Mesenchymal stem cell (in vitro differentiated cells and primary cell): ENCODE measurements at regions not wholly inside any gene's neighbourhood (a gene's known extent, or its start where the extent isn't known, plus 50 kb on each side); places are given as distances from the start of the nearest gene placed in this dataset.

Experiments
- DNase-seq: peaks from one replicate; pipeline ENCODE4 v3.0.0-alpha.2; 2013
- H2AFZ ChIP-seq: one replicate; pipeline ENCODE4 v1.6.1; 2013; ENCODE audit warnings: low read depth, mild to moderate bottlenecking, control low read depth, inconsistent platforms, low read length, moderate library complexity
- H2AK5ac ChIP-seq: 2 replicates; pipeline ENCODE4 v1.6.1; 2013; ENCODE audit warnings: low read length, moderate library complexity, mild to moderate bottlenecking, inconsistent platforms; ENCODE audit not compliant: severe bottlenecking
- H2BK120ac ChIP-seq: one replicate; pipeline ENCODE4 v1.6.1; 2013; ENCODE audit warnings: low read depth, mild to moderate bottlenecking, inconsistent platforms, low read length, moderate library complexity
- H2BK12ac ChIP-seq, 2 experiments: one replicate each; pipeline ENCODE4 v1.6.1; 2013; ENCODE audit warnings: inconsistent platforms in 2 of 2, low read length in 2 of 2, mild to moderate bottlenecking in 2 of 2, moderate library complexity in 2 of 2, control low read depth in 1 of 2
- H2BK15ac ChIP-seq: one replicate; pipeline ENCODE4 v1.6.1; 2013; ENCODE audit warnings: mild to moderate bottlenecking, low read depth, inconsistent platforms; ENCODE audit not compliant: poor library complexity, severe bottlenecking
- H2BK5ac ChIP-seq: 2 replicates; pipeline ENCODE4 v1.6.1; 2013; ENCODE audit warnings: low read depth, mild to moderate bottlenecking, low read length, control low read depth, inconsistent platforms; ENCODE audit not compliant: poor library complexity, severe bottlenecking
- H3K14ac ChIP-seq, 2 experiments: one replicate each; pipeline ENCODE4 v1.6.1; 2013; ENCODE audit warnings: inconsistent platforms in 2 of 2, low read length in 2 of 2, control low read depth in 1 of 2, mild to moderate bottlenecking in 1 of 2, moderate library complexity in 1 of 2
- H3K18ac ChIP-seq, 2 experiments: one replicate each; pipeline ENCODE4 v1.6.1; 2013; ENCODE audit warnings: inconsistent platforms in 2 of 2, low read length in 2 of 2, control low read depth in 1 of 2, low read depth in 1 of 2, mild to moderate bottlenecking in 1 of 2
- H3K23ac ChIP-seq, 2 experiments: one replicate each; pipeline ENCODE4 v1.6.1; 2013; ENCODE audit warnings: inconsistent platforms in 2 of 2, low read length in 2 of 2, mild to moderate bottlenecking in 2 of 2, moderate library complexity in 2 of 2, control low read depth in 1 of 2
- H3K27ac ChIP-seq: 2 replicates; pipeline ENCODE4 v1.5.1; 2013; ENCODE audit warnings: mild to moderate bottlenecking, moderate library complexity, low read length, control low read depth, inconsistent platforms; ENCODE audit not compliant: poor library complexity, severe bottlenecking
- H3K27me3 ChIP-seq, 2 experiments: 2 replicates each; pipeline versions ENCODE4 v1.6.1 to v1.7.0; 2013; ENCODE audit warnings: low read length in 2 of 2, mild to moderate bottlenecking in 2 of 2, moderate library complexity in 2 of 2, control low read depth in 1 of 2, inconsistent platforms in 1 of 2; ENCODE audit not compliant: control insufficient read depth in 1 of 2, insufficient read depth in 1 of 2
- H3K36me3 ChIP-seq, 2 experiments: 2 replicates each; pipeline versions ENCODE4 v1.6.1 to v1.7.0; 2013; ENCODE audit warnings: low read length in 2 of 2, control low read depth in 1 of 2, inconsistent platforms in 1 of 2, low read depth in 1 of 2, mild to moderate bottlenecking in 1 of 2; ENCODE audit not compliant: insufficient read depth in 2 of 2, control insufficient read depth in 1 of 2
- H3K4ac ChIP-seq, 2 experiments: one replicate each; pipeline ENCODE4 v1.6.1; 2013; ENCODE audit warnings: inconsistent platforms in 2 of 2, low read length in 2 of 2, mild to moderate bottlenecking in 2 of 2, moderate library complexity in 2 of 2, control low read depth in 1 of 2, low read depth in 1 of 2
- H3K4me1 ChIP-seq: 2 replicates; pipeline ENCODE4 v1.6.1; 2013; ENCODE audit warnings: low read depth, low read length, control low read depth; ENCODE audit not compliant: control insufficient read depth, insufficient read depth
- H3K4me2 ChIP-seq: 2 replicates; pipeline ENCODE4 v1.6.1; 2013; ENCODE audit warnings: low read length, mild to moderate bottlenecking, inconsistent platforms; ENCODE audit not compliant: poor library complexity, severe bottlenecking
- H3K4me3 ChIP-seq, 2 experiments: 2 replicates each; pipeline versions ENCODE4 v1.5.1 to v1.7.0; 2013; ENCODE audit warnings: low read length in 2 of 2, mild to moderate bottlenecking in 2 of 2, control low read depth in 1 of 2, low read depth in 1 of 2; ENCODE audit not compliant: insufficient read depth in 1 of 2
- H3K79me1 ChIP-seq: replicated peaks from 2 replicates; pipeline ENCODE4 v1.6.1; 2013; ENCODE audit warnings: mild to moderate bottlenecking, control low read depth, low read length, inconsistent platforms; ENCODE audit not compliant: poor library complexity, severe bottlenecking
- H3K9ac ChIP-seq: 2 replicates; pipeline ENCODE4 v1.7.0; 2013; ENCODE audit warnings: mild to moderate bottlenecking, low read length, moderate library complexity
- H3K9me3 ChIP-seq: 2 replicates; pipeline ENCODE4 v1.7.0; 2013; ENCODE audit warnings: mild to moderate bottlenecking, low read length; ENCODE audit not compliant: control insufficient read depth
- H4K8ac ChIP-seq: one replicate; pipeline ENCODE4 v1.6.1; 2013; ENCODE audit warnings: inconsistent platforms, mild to moderate bottlenecking, low read length, moderate library complexity
- H4K91ac ChIP-seq: one replicate; pipeline ENCODE4 v1.6.1; 2013; ENCODE audit warnings: mild to moderate bottlenecking, low read length, inconsistent platforms
- whole genome bisulfite sequencing: methylation state at CpG from one replicate; pipeline ENCODE4 v1.1.7; 2013; ENCODE audit warnings: mixed read lengths; 5-methylcytosine and 5-hydroxymethylcytosine counted together

GRCh38 chr3:177348974-177349373 lies 151.7 kb upstream of the TBL1XR1 start:
- H3K4me3 ChIP-seq = no peak overlapping the region
- H3K4me2 ChIP-seq = no peak overlapping the region
- H3K4ac ChIP-seq = no peak overlapping the region
- H3K79me1 ChIP-seq = no peaks in the 10 kb centered on the region
- no peak overlapping the region for H3K9ac ChIP-seq
- DNase-seq = no peak
- H3K18ac ChIP-seq = peak overlapping the region in 1 of 2 experiments; percentile 19
- H4K8ac ChIP-seq = no peak overlapping the region
- no peak overlapping the region for H2BK120ac ChIP-seq
- no peak overlapping the region for H3K23ac ChIP-seq
- 86% methylated on average over 2 of the region's 2 CpGs for WGBS
- no peak overlapping the region for H3K14ac ChIP-seq
- H4K91ac ChIP-seq = no peak overlapping the region
- no peaks in the 10 kb centered on the region for H3K27me3 ChIP-seq
- peak overlapping the region; percentile 26 for H2AK5ac ChIP-seq
- no peak overlapping the region for H2AFZ ChIP-seq
- no peaks in the 10 kb centered on the region for H3K36me3 ChIP-seq
- H3K27ac ChIP-seq = no peak overlapping the region
- H2BK5ac ChIP-seq = no peak overlapping the region
- peak overlapping the region; percentile 90 for H2BK15ac ChIP-seq
- peaks cover 2% of the 10 kb centered on the region for H3K4me1 ChIP-seq
- H2BK12ac ChIP-seq = peak overlapping the region in 1 of 2 experiments; percentile 74
- H3K9me3 ChIP-seq = no peaks in the 10 kb centered on the region

- Histone ChIP-seq H3K9me3 (no peaks in the 10 kb centered on the region), H2BK120ac (no peak overlapping the region), H2AFZ (no peak overlapping the region), H3K27me3 (no peaks in the 10 kb centered on the region), H3K4me2 (no peak overlapping the region), H3K18ac (no peak overlapping the region), H3K4me3 (no peak overlapping the region), H2AK5ac (no peak overlapping the region), H3K23ac (no peak overlapping the region), H2BK12ac (no peak overlapping the region), H3K14ac (no peak overlapping the region), H2BK5ac (no peak overlapping the region), H3K36me3 (no peaks in the 10 kb centered on the region), H3K4me1 (peaks cover 2% of the 10 kb centered on the region), H4K91ac (no peak overlapping the region), H4K8ac (no peak overlapping the region), H3K27ac (no peak overlapping the region), H2BK15ac (no peak overlapping the region), H3K79me1 (no peaks in the 10 kb centered on the region), H3K4ac (no peak overlapping the region), H3K9ac (no peak overlapping the region)
- DNase-seq = no peak
- 80% methylated on average over 1 of the region's 2 CpGs for WGBS
These were observed 152.1 kb upstream of the TBL1XR1 start for GRCh38 chr3:177349384-177349783.

- Histone ChIP-seq H3K4me1 (peaks cover 2% of the 10 kb centered on the region), H3K23ac (no peak overlapping the region), H3K18ac (no peak overlapping the region), H3K36me3 (no peaks in the 10 kb centered on the region), H2BK12ac (no peak overlapping the region), H3K14ac (no peak overlapping the region), H2AFZ (no peak overlapping the region), H3K4me3 (no peak overlapping the region), H2BK5ac (no peak overlapping the region), H2BK120ac (no peak overlapping the region), H3K27me3 (no peaks in the 10 kb centered on the region), H2AK5ac (no peak overlapping the region), H4K8ac (no peak overlapping the region), H2BK15ac (no peak overlapping the region), H3K9me3 (no peaks in the 10 kb centered on the region), H3K9ac (no peak overlapping the region), H3K27ac (no peak overlapping the region), H3K4ac (no peak overlapping the region), H3K79me1 (no peaks in the 10 kb centered on the region), H4K91ac (no peak overlapping the region), H3K4me2 (no peak overlapping the region)
- DNase-seq = no peak
- WGBS = no CpG with 5 or more reads among the region's 2 CpGs
These were observed 152.8 kb upstream of the TBL1XR1 start for GRCh38 chr3:177350121-177350520.

GRCh38 chr3:177351206-177351605 lies 153.9 kb upstream of the TBL1XR1 start:
- H2AFZ ChIP-seq = no peak overlapping the region
- H3K4me1 ChIP-seq = peaks cover 2% of the 10 kb centered on the region
- no peaks in the 10 kb centered on the region for H3K79me1 ChIP-seq
- H3K27ac ChIP-seq = no peak overlapping the region
- peak overlapping the region; percentile 41 for H2BK15ac ChIP-seq
- H4K91ac ChIP-seq = no peak overlapping the region
- no CpG with 5 or more reads among the region's 1 CpG for WGBS
- no peak overlapping the region for H3K23ac ChIP-seq
- H2BK5ac ChIP-seq = no peak overlapping the region
- no peak overlapping the region for H4K8ac ChIP-seq
- no peak overlapping the region for H3K4ac ChIP-seq
- no peak overlapping the region for H2BK12ac ChIP-seq
- H3K14ac ChIP-seq = no peak overlapping the region
- no peak overlapping the region for H3K4me3 ChIP-seq
- H3K18ac ChIP-seq = no peak overlapping the region
- no peak overlapping the region for H3K9ac ChIP-seq
- H2BK120ac ChIP-seq = no peak overlapping the region
- H3K27me3 ChIP-seq = no peaks in the 10 kb centered on the region
- peak overlapping the region; percentile 76 for H2AK5ac ChIP-seq
- DNase-seq = no peak
- no peak overlapping the region for H3K4me2 ChIP-seq
- H3K9me3 ChIP-seq = no peaks in the 10 kb centered on the region
- no peaks in the 10 kb centered on the region for H3K36me3 ChIP-seq
